ENCODE measurements at regions not wholly inside any gene's neighbourhood (a gene's known extent, or its start where the extent isn't known, plus 50 kb on each side); places are given as distances from the start of the nearest gene placed in this dataset.

DNA sequence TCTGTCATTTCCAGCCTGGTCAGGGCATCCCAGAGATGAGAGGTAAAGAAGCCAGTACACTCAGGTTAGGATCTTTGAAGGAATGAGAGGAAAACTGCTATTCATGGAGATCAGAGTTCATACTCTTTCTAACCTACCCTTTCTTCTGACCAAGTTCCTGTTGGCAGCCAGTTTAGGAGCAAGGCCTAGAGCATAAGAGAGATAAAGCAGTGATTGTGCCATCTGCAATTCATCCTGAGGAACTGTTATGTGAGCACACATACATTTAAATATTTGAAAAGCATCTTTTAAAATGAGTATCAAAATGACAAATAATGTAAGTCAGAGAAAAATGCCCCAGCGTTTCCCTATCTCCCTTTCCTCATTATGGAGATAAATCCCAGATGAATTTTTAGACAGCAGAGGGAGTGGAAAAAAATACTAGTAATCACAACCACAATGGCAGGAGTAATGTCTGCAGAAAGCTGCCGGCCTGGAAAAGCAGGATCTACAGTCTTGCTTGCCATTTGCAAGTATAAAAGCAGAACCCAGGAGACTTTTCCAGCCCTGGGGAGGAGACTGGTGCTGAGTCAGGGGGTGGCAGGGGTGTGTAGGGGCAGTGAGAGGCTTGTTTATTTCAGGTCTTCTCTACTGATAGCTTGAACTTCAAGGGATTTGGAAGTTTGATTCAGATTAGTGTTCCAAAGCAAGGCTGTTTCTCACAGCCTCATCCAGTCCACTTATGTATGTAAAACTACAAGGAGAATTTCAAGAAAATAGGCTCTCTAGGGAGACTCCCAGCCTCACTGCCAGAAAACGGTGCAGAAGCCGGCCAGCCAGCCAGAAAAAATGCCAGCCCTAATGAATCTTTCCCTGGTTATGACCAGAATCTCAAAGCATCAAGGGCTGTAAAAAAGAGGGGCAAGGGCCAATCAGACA is 1052.4 kb downstream of the TUSC7 start:
- no peak for DNase-seq (ENCODE audit: low read depth)

DNA sequence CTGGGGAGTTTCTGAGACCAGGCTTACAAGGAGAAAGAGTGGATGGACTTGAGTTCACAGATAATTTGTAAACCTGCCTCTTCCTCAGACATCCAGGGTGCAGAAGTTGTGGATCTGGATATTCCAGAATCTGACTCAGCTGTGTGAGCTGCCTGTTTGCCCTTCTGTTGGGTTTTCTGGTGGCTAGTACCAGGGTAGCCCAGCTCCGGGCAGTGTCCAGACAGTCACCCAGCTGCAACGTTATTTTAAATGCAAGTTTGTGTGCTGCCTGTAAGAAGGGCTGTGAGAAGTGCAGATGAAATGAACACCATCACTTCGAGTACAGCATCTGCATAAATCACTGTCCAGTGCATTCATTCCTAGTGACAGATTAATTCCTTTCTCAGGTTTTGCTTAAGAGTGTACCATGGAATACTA is 1053.0 kb downstream of the TUSC7 start:
- no peak for DNase-seq (ENCODE audit: low read depth)

DNA sequence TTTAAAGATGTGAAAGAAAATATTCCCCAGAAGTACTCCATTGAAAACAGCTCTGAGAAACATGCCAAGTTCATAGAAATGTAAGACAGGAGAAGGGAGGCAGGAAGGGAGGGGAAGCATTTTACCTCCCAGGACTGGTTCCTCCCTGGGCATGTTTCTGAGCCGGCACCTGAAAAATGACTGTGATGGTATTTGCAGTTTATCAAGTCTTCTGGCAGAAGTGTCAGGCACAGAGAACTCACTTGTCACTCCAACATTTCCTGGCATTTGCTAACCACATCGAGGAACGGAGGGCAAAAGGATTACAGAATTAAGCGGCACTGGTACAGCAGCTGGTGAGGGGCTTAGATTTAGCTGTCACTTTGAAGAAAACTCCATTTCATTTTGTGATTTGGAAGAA is 1054.0 kb downstream of the TUSC7 start:
- DNase-seq (ENCODE audit: low read depth), result no peak

DNA sequence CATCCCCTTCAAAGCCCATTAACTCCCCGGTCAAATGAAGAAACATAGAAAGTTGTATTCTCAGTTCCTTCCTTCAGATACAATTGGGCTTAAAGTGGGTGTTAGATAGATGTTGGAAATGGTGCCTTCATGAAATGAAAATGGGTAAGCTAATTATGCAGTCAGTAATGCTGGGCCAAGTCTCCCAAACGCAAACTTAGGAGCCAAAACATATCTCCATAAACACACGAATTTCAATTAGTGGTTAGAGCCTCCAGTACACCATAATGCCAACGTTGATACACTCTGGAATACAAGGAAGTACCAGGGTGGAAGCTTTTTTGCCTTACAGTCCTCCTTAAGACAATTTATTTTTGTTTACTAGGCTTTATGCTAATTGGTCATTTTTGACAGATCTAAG is 1059.0 kb downstream of the TUSC7 start:
- no peak for DNase-seq (ENCODE audit: low read depth)

DNA sequence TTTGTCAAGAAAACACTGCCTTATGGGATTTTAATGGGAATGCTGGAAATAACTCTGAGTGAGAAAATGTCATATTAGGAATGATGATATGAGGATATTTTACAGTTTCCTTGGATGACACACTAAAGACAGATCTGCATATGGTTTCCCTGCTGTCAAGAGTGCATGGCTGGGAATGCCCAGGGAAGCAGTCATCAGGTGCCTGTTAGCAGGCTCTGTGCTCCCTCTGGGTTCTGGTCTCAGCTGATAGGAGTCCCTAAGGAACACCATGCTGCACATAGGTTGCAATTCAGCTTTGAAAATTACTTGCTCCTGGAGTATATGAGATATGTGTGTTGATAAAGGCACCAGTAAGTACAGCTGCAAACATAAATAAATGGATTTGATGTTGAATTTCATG is 1064.6 kb downstream of the TUSC7 start:
- no peak for DNase-seq (ENCODE audit: low read depth)

- no peak for DNase-seq (ENCODE audit: low read depth)
These were observed 1076.8 kb downstream of the TUSC7 start for GRCh38 chr3:117786349-117786748.

DNA sequence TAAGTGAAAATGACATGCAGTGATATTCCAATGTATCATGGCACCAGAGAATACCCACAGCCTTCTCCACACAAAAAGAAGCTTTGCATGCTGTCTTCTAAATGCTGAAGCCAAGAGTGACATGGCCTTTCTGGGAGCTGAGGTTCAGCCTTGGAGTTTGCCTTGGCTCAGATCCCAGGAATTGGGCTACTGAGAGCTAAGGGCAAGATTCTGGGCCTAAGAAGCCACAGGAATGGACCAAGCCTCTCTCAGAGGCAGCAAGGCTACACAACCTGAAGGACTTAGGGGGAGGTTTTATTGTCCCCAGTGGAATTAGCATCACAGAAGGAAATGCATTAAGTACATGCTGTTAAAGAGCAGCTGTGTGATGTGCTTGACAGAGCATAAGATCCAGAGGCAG is 1078.5 kb downstream of the TUSC7 start:
- no peak for DNase-seq (ENCODE audit: low read depth)

GRCh38 chr3:117788506-117788905 is 1078.9 kb downstream of the TUSC7 start:
- DNase-seq (ENCODE audit: low read depth), result no peak

DNA sequence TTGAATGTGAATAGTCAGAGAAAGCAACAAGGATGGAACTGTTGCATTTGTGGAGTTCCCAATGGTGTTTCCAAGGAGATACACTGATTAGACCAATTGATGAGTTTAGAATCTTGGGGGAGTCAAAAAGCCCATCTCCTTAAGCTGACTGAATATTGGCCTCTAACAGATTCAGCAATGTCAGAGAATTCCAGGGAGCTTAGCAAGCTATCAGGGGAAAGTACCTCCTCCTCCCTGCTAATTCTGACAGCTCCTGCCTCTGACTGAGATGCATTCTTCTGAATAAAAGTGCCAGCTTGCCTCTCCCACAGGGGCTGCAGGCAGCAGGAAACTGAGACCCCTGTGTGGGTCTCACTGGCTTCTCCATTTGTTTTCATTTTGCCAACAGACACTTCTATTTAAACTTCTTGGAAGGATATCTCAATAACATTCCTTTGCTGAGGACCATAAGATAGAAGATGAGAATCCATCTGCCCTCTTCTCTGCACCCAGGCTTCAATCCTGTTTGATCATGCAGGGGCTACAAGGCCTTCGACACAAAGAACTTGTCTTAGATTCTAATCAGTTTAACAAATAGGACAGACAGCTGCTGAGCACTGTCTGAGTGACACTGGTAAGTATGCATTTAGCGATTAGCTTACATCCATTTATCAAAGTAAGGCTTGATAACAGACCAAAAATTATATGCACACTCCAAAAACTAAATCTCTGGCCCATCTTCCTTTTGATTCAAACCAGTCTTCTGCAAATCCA is 1080.8 kb downstream of the TUSC7 start:
- no peak for DNase-seq (ENCODE audit: low read depth)

- no peak for DNase-seq (ENCODE audit: low read depth)
These were observed 1084.2 kb downstream of the TUSC7 start for GRCh38 chr3:117793622-117794265.

DNA sequence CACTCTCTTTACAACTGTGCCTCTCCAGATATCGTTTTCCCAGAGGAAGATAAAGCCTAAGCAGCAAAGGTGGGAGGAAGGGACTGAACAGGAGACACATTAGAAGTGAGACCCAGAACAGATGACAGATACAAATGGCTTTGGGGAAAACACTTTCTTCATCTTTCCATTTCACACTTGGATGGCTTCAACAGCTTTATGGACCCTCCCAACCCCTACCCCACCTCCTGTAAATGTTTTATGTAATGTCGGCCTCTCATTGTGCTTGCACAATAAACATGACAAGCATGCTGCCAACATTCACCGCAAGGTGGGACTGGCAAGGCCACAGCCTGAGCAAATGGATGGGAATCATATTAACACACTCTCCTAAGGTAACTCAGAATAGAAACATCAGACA is 1088.6 kb downstream of the TUSC7 start:
- no peak for DNase-seq (ENCODE audit: low read depth)

GRCh38 chr3:117798687-117799386 is 1089.3 kb downstream of the TUSC7 start:
- DNase-seq (ENCODE audit: low read depth), result no peak

- DNase-seq (ENCODE audit: low read depth), result no peak
These were observed 1089.8 kb downstream of the TUSC7 start for GRCh38 chr3:117799387-117799735.

- no peak for DNase-seq (ENCODE audit: low read depth)
These were observed 1092.3 kb downstream of the TUSC7 start for GRCh38 chr3:117801912-117802239.

DNA sequence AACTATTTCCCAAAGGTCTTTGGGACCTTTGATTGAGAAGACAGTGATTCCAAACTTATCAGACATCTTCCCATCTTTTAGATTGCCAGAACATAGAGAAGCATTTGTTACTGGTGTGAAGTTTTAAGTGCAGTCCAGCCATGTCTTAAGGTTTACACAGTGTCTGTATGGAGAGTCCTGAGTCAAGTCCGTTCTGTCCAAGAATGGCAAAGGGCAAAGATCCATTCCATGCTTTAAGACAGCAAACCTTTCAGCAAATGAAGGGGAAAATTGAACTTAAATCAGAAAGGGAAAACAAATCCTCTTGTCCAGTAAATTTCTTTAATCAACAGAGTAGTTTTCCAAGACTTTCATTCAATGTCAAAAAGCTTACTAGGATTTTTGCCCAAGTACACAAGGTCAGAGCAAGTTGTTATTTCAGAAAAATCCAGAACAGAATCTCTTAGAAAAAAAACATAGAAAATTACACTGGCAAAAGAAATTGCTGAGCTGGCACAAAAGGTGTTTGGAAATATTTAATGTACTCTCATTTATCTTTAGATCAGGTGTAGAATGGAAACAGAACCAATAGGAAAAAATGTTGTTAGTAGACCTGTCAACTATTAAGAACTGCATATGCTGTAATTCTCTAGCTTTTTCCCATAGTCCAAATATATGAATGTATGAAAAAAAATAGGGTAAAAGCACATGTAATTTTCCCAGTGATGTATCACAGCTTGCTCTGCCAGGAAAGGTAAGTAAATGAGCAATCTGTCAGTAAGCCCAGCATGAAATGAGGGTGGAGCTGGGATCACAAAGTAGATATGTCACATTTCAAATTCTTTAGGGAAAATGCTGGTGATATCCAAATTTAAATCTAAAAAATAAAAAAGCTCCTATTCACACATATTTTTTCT is 1099.9 kb downstream of the TUSC7 start:
- no peak for DNase-seq (ENCODE audit: low read depth)

GRCh38 chr3:117811786-117812185 is 1102.2 kb downstream of the TUSC7 start:
- no peak for DNase-seq (ENCODE audit: low read depth)

DNA sequence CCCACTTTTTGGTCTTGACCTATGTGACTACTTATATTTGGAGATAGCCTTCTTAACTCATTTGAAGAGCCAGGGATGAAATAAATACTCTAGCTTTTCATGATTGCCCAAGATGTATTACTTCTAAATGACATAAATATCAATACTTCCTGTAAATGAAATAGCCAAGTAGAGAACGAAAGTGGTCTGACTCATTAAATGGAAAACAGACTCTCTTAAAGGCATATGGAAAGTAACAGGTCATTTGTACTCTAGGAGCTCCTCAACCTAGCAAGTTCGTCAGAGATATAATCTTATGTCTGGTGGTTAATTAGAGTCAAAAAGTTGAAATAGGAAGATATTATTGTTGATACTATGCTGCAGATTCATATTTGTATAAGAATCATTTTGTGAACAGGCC is 1105.4 kb downstream of the TUSC7 start:
- DNase-seq (ENCODE audit: low read depth), result no peak

- no peak for DNase-seq (ENCODE audit: low read depth)
These were observed 1107.5 kb downstream of the TUSC7 start for GRCh38 chr3:117817103-117817502.

GRCh38 chr3:117818592-117818991 is 1109.0 kb downstream of the TUSC7 start:
- no peak for DNase-seq (ENCODE audit: low read depth)

DNA sequence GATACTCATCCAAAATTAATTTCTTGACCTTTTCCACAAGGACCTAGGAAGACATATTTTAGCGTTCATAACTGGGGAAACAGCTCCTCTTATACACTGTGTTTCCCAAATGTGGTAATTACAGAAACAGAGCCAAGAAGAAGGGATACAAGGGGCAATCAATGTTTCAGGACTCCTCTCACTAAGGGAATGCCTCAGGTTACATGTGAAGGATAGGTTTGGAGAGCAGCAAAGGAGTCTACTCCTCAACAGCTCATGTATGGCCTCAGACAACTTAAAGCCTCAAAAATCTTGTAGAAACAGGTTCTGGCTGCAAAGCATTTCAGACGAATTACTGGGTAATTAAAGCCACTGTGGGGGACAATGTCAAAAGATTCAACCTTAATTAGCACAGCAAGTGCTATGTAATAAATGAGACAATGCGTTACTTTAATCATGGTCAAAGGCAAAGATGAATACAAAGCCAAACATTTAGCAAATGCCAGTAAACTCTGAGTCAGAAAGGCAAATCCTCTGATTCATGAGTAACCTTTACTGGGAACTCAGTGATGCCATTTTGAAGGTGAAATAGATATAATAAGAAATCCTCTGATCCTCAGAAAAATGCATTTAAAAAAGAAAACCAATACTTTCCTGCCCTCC is 1111.2 kb downstream of the TUSC7 start:
- no peak for DNase-seq (ENCODE audit: low read depth)

DNA sequence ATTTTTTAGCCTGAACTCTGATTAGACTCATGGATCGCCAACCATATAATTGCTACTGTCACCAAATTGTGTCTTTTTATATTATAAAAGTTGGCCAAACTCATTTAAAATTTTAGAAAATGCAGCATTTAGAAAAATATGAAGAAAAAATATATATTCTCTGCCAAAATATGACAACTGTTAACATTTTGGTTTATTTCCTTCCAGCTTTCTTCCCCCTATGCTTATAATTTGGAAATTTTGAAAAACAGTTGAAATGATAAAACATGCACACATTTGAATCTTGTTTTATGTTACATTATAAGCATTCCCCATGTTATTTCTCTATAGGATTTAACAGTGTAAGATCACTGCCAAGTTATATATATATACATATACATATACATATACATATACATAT is 1112.8 kb downstream of the TUSC7 start:
- no peak for DNase-seq (ENCODE audit: low read depth)

Data from forelimb muscle (tissue), 1 donor.